ENCODE measurements at regions not wholly inside any gene's neighbourhood (a gene's known extent, or its start where the extent isn't known, plus 50 kb on each side); places are given as distances from the start of the nearest gene placed in this dataset.

GRCh38 chr7:15905251-15906040 is 219.0 kb upstream of the MEOX2 start:
- DNase-seq (ENCODE audit: low read depth in 2 of 2), result no peak
- Histone ChIP-seq H4K20me1 (ENCODE audit: control insufficient read depth, extremely low read depth, insufficient read depth, low read length) (no peaks in the 10 kb centered on the region), H2AFZ (ENCODE audit: low read length) (no peak overlapping the region), H3K79me2 (ENCODE audit: control insufficient read depth, insufficient read depth, low read length) (no peaks in the 10 kb centered on the region), H3K27me3 (ENCODE audit: control insufficient read depth, insufficient read depth, low read length) (no peaks in the 10 kb centered on the region), H3K4me2 (ENCODE audit: extremely low read depth, insufficient read depth, low read length) (no peak overlapping the region), H3K4me3 (replicated peaks in 1 of 4; ENCODE audit: control extremely low read depth in 1 of 4, insufficient read depth in 1 of 4, low read depth in 3 of 4, low read length in 4 of 4) (no peak overlapping the region), H3K9ac (ENCODE audit: insufficient read depth, low read length) (no peak overlapping the region), H3K27ac (ENCODE audit: insufficient read depth, low read length) (no peak overlapping the region), H3K4me1 (ENCODE audit: control insufficient read depth, extremely low read depth, insufficient read depth, low read length) (no peaks in the 10 kb centered on the region), H3K9me3 (ENCODE audit: control insufficient read depth, insufficient read depth, low read depth, low read length) (no peaks in the 10 kb centered on the region), H3K36me3 (ENCODE audit: control insufficient read depth, insufficient read depth, low read length) (no peaks in the 10 kb centered on the region)
- no peak for TF ChIP-seq EZH2 (IDR thresholded peaks at IDR 0.05; ENCODE audit: low read length, missing control alignments)
- TF ChIP-seq, protein P1, sequence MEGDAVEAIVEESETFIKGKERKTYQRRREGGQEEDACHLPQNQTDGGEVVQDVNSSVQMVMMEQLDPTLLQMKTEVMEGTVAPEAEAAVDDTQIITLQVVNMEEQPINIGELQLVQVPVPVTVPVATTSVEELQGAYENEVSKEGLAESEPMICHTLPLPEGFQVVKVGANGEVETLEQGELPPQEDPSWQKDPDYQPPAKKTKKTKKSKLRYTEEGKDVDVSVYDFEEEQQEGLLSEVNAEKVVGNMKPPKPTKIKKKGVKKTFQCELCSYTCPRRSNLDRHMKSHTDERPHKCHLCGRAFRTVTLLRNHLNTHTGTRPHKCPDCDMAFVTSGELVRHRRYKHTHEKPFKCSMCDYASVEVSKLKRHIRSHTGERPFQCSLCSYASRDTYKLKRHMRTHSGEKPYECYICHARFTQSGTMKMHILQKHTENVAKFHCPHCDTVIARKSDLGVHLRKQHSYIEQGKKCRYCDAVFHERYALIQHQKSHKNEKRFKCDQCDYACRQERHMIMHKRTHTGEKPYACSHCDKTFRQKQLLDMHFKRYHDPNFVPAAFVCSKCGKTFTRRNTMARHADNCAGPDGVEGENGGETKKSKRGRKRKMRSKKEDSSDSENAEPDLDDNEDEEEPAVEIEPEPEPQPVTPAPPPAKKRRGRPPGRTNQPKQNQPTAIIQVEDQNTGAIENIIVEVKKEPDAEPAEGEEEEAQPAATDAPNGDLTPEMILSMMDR (conservative IDR thresholded peaks at IDR 0.05 in 1 of 2, IDR thresholded peaks at IDR 0.05 in 1 of 2; ENCODE audit: low read depth in 1 of 2, low read length in 2 of 2), result no peak

- no peaks in the 10 kb centered on the region for H4K20me1 ChIP-seq (ENCODE audit: control insufficient read depth, extremely low read depth, insufficient read depth, low read length)
- no peaks in the 10 kb centered on the region for H3K27me3 ChIP-seq (ENCODE audit: control insufficient read depth, insufficient read depth, low read length)
- peak in 1 of 2 donors; percentile 69 for DNase-seq (ENCODE audit: low read depth in 2 of 2)
- no peak overlapping the region for H3K9ac ChIP-seq (ENCODE audit: insufficient read depth, low read length)
- no peak overlapping the region for H3K4me2 ChIP-seq (ENCODE audit: extremely low read depth, insufficient read depth, low read length)
- no peak for TF ChIP-seq EZH2 (IDR thresholded peaks at IDR 0.05; ENCODE audit: low read length, missing control alignments)
- TF ChIP-seq, protein P1 (conservative IDR thresholded peaks at IDR 0.05 in 1 of 2, IDR thresholded peaks at IDR 0.05 in 1 of 2; ENCODE audit: low read depth in 1 of 2, low read length in 2 of 2), result no peak
- H3K36me3 ChIP-seq (ENCODE audit: control insufficient read depth, insufficient read depth, low read length), result no peaks in the 10 kb centered on the region
- no peak overlapping the region for H2AFZ ChIP-seq (ENCODE audit: low read length)
- no peaks in the 10 kb centered on the region for H3K79me2 ChIP-seq (ENCODE audit: control insufficient read depth, insufficient read depth, low read length)
- no peak overlapping the region for H3K4me3 ChIP-seq (replicated peaks in 1 of 4; ENCODE audit: control extremely low read depth in 1 of 4, insufficient read depth in 1 of 4, low read depth in 3 of 4, low read length in 4 of 4)
- no peaks in the 10 kb centered on the region for H3K4me1 ChIP-seq (ENCODE audit: control insufficient read depth, extremely low read depth, insufficient read depth, low read length)
- H3K9me3 ChIP-seq (ENCODE audit: control insufficient read depth, insufficient read depth, low read depth, low read length), result no peaks in the 10 kb centered on the region
- H3K27ac ChIP-seq (ENCODE audit: insufficient read depth, low read length), result no peak overlapping the region
These were observed 204.8 kb upstream of the MEOX2 start for GRCh38 chr7:15891151-15891881.

DNA sequence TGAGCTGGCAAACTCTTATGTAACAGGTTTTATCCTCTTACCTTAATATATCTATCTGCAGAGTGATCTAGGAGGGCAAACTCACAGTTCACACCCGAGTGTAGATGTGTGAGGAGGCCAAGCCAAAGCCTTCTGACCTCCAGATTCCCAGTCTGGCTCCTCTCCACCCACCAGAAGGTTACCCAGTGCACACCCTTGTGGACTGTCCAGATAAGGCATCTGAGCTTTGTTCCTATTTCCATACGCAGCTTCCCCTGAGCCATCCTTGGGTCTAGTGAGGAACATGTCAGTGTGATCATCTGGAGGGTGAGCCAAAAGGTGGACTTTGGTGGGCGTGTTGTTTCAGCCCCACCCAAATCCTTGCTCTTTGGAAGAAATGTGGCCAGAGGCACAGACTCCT is 203.0 kb upstream of the MEOX2 start:
- H3K9ac ChIP-seq (ENCODE audit: insufficient read depth, low read length), result no peak overlapping the region
- no peaks in the 10 kb centered on the region for H3K79me2 ChIP-seq (ENCODE audit: control insufficient read depth, insufficient read depth, low read length)
- DNase-seq (ENCODE audit: low read depth in 2 of 2), result peak in 1 of 2 donors; percentile 11
- H3K9me3 ChIP-seq (ENCODE audit: control insufficient read depth, insufficient read depth, low read depth, low read length), result no peaks in the 10 kb centered on the region
- H3K27ac ChIP-seq (ENCODE audit: insufficient read depth, low read length), result no peak overlapping the region
- no peak overlapping the region for H3K4me3 ChIP-seq (replicated peaks in 1 of 4; ENCODE audit: control extremely low read depth in 1 of 4, insufficient read depth in 1 of 4, low read depth in 3 of 4, low read length in 4 of 4)
- H3K27me3 ChIP-seq (ENCODE audit: control insufficient read depth, insufficient read depth, low read length), result no peaks in the 10 kb centered on the region
- no peaks in the 10 kb centered on the region for H3K36me3 ChIP-seq (ENCODE audit: control insufficient read depth, insufficient read depth, low read length)
- H2AFZ ChIP-seq (ENCODE audit: low read length), result no peak overlapping the region
- no peak overlapping the region for H3K4me2 ChIP-seq (ENCODE audit: extremely low read depth, insufficient read depth, low read length)
- H4K20me1 ChIP-seq (ENCODE audit: control insufficient read depth, extremely low read depth, insufficient read depth, low read length), result no peaks in the 10 kb centered on the region
- TF ChIP-seq EZH2 (IDR thresholded peaks at IDR 0.05; ENCODE audit: low read length, missing control alignments), result no peak
- TF ChIP-seq, protein P1 (conservative IDR thresholded peaks at IDR 0.05 in 1 of 2, IDR thresholded peaks at IDR 0.05 in 1 of 2; ENCODE audit: low read depth in 1 of 2, low read length in 2 of 2), result peak; percentile 13 to 26
- H3K4me1 ChIP-seq (ENCODE audit: control insufficient read depth, extremely low read depth, insufficient read depth, low read length), result no peaks in the 10 kb centered on the region
